DMS 273 (cell line): ENCODE measurements at regions not wholly inside any gene's neighbourhood (a gene's known extent, or its start where the extent isn't known, plus 50 kb on each side); places are given as distances from the start of the nearest gene placed in this dataset.
"Not testable (repeated sequence)": the region's sequence is repeated elsewhere in the genome, so short reads cannot be mapped to it uniquely, and the experiment has no call there.

Source experiments
- DNase-seq: peaks from one replicate; lab custom pipeline; 2025; ENCODE audit not compliant: unreplicated experiment; lab: John Stamatoyannopoulos, UW

- no peak for DNase-seq
Measured at GRCh38 chr18:22790545-22791309, 142.4 kb upstream of the RBBP8 start.

- no peak for DNase-seq
Measured at GRCh38 chr18:22791310-22791610, 141.9 kb upstream of the RBBP8 start.

- DNase-seq = no peak
Measured at GRCh38 chr18:22796113-22796512, 137.0 kb upstream of the RBBP8 start.

GRCh38 chr18:22800551-22800951 lies 132.6 kb upstream of the RBBP8 start:
- no peak for DNase-seq

- DNase-seq = peak; percentile 62
Measured at GRCh38 chr18:22813648-22814328, 119.3 kb upstream of the RBBP8 start.

- DNase-seq = no peak
Measured at GRCh38 chr18:22814329-22814703, 118.8 kb upstream of the RBBP8 start.

- peak; percentile 87 for DNase-seq
Measured at GRCh38 chr18:22816266-22817176, 116.6 kb upstream of the RBBP8 start.

GRCh38 chr18:22817844-22818243 lies 115.3 kb upstream of the RBBP8 start:
- no peak for DNase-seq

GRCh38 chr18:22822024-22822423 lies 111.1 kb upstream of the RBBP8 start:
- no peak for DNase-seq

GRCh38 chr18:22822841-22823508 lies 110.2 kb upstream of the RBBP8 start:
- no peak for DNase-seq

- DNase-seq = no peak
Measured at GRCh38 chr18:22826726-22827125, 106.4 kb upstream of the RBBP8 start.

GRCh38 chr18:22827216-22827615 lies 105.9 kb upstream of the RBBP8 start:
- no peak for DNase-seq

- no peak for DNase-seq
Measured at GRCh38 chr18:22827741-22828140, 105.4 kb upstream of the RBBP8 start.

GRCh38 chr18:22828171-22828570 lies 105.0 kb upstream of the RBBP8 start:
- no peak for DNase-seq

GRCh38 chr18:22828583-22828982 lies 104.5 kb upstream of the RBBP8 start:
- not testable (repeated sequence) for DNase-seq

GRCh38 chr18:22829781-22830180 lies 103.3 kb upstream of the RBBP8 start:
- DNase-seq = no peak

GRCh38 chr18:22830511-22830910 lies 102.6 kb upstream of the RBBP8 start:
- DNase-seq = no peak

- no peak for DNase-seq
Measured at GRCh38 chr18:22831441-22831904, 101.7 kb upstream of the RBBP8 start.

GRCh38 chr18:22836932-22837331 lies 96.2 kb upstream of the RBBP8 start:
- no peak for DNase-seq

GRCh38 chr18:22838221-22838620 lies 94.9 kb upstream of the RBBP8 start:
- no peak for DNase-seq

- DNase-seq = no peak
Measured at GRCh38 chr18:22838639-22839277, 94.4 kb upstream of the RBBP8 start.
